Mesodermal cell (in vitro differentiated cells): ENCODE measurements at regions not wholly inside any gene's neighbourhood (a gene's known extent, or its start where the extent isn't known, plus 50 kb on each side); places are given as distances from the start of the nearest gene placed in this dataset.
"Not testable (repeated sequence)": the region's sequence is repeated elsewhere in the genome, so short reads cannot be mapped to it uniquely, and the experiment has no call there.

ENCODE experiments used
- H3K27ac ChIP-seq: 2 replicates; pipeline ENCODE4 v1.7.0; 2013; ENCODE audit warnings: mild to moderate bottlenecking, low read depth, low read length, moderate library complexity; ENCODE audit not compliant: severe bottlenecking
- H3K36me3 ChIP-seq: 2 replicates; pipeline ENCODE4 v1.7.1; 2013; ENCODE audit warnings: mild to moderate bottlenecking, low read length, moderate library complexity; ENCODE audit not compliant: control insufficient read depth, insufficient read depth
- H3K4me1 ChIP-seq: one replicate; pipeline ENCODE4 v1.7.1; 2013; ENCODE audit warnings: mild to moderate bottlenecking, low read length; ENCODE audit not compliant: insufficient read depth, control insufficient read depth, poor library complexity, severe bottlenecking
- H3K4me3 ChIP-seq: 2 replicates; pipeline ENCODE4 v1.7.0; 2013; ENCODE audit warnings: low read length, control low read depth, mild to moderate bottlenecking; ENCODE audit not compliant: insufficient read depth, poor library complexity, severe bottlenecking; ENCODE audit errors: extremely low read depth
- H3K9me3 ChIP-seq: 2 replicates; pipeline ENCODE4 v1.7.1; 2013; ENCODE audit warnings: mild to moderate bottlenecking, low read length, moderate library complexity; ENCODE audit not compliant: control insufficient read depth
- WGBS, 2 experiments: methylation state at CpG; one replicate each; pipeline ENCODE4 v1.1.5; 2013; ENCODE audit warnings: missing lambda C conversion rate in 2 of 2; ENCODE audit not compliant: insufficient coverage in 2 of 2; 5-methylcytosine and 5-hydroxymethylcytosine counted together

DNA sequence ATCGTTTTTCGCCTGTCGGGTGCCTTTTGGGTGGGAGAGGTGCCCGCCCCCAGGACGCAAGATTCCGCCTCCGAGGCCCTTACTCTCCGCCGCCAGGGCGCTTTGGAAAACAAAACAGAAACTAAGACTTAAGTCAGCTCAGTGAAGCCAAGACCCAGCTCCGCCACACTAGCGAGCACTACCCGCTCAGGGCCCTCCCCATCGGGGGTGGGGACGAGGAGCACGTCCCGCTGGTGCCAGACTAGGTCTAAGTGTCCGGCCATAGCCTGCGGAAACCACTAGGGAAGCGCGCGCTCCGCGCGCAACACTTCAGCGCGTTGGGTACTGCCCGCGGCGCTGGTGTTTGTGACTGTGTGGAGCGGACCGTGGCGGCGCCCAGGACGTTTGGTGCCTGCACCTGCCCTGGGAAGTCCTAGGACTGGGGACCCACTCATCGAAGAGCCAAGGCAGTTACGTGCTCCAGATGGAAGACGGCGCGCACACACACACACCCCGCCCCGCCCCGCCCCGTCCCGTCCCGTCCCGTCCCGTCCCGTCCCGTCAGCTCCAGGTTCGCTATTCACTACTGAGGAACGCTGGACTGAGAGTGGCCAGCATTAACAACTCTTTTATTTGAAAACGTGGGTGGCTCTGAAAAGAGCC is 57.6 kb upstream of the BOLA1 start:
- WGBS, 2 experiments: no CpG with 5 or more reads among the region's 53 CpGs
- not testable (repeated sequence) for H3K9me3 ChIP-seq, H3K36me3 ChIP-seq

DNA sequence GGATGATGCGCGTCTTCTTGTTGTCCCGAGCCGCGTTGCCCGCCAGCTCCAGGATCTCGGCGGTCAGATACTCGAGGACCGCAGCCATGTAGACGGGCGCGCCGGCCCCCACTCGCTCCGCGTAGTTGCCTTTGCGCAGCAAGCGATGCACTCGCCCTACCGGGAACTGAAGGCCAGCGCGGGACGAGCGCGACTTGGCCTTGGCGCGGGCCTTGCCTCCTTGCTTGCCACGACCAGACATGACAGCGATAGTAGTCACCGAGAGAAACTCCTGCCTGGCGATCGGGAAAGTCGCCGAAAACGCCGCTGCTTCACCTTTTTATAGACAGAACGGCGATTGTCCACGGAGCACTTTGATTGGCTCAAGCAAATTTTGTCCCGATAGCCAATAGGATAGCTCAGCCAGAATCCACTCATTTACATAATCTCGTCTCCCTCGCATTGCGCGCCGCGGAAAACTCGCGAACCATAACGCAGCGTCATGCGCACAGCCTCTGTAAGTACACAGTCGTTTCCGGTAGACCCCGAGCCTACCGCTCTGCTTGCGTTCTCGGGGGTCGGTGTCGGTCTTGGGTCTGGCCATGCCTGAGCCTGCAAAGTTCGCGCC is 56.8 kb upstream of the BOLA1 start:
- no CpG with 5 or more reads among the region's 62 CpGs for WGBS, 2 experiments

More for the DNA sequence above, 57.6 kb upstream of the BOLA1 start:
- not testable (repeated sequence) for H3K27ac ChIP-seq, H3K4me1 ChIP-seq, H3K4me3 ChIP-seq

DNA sequence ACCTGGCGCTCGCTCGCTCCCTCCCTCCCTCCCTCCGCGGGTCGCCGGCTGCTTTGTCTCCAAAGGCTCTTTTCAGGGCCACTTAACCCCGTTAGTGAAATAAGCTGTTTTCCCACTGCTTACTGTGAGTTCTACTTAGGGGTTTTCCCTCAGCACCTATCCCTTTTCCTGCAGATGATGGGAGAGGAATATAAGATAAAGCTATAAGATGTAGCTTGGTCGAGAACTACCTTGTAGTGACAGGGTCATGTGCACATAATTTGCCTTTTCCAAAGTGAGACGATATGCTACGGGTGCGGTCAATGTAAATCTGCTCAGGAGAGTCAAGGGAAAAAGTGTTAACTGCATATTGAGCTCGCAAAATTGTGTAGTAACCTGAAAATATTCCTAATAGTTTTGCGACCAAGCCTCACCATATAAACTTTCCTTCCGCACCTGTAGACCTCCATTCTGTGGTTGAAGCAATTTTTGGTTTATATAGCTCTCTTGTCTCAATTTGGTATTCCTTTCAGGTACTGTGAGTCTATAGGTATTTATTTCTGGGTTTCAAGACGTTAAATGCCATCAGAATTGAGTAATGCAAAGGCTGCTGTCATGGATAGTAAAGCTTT is 55.8 kb upstream of the BOLA1 start:
- 0% methylated on average over 2 to 4 of the region's 16 CpGs for WGBS, 2 experiments
- Histone ChIP-seq H3K36me3 (peaks cover 5% of the 10 kb centered on the region), H3K9me3 (no peaks in the 10 kb centered on the region), H3K4me3 (peak overlapping the region; percentile 69), H3K4me1 (peaks cover 13% of the 10 kb centered on the region), H3K27ac (peak overlapping the region; percentile 62)

More for the DNA sequence above, 56.8 kb upstream of the BOLA1 start:
- H3K27ac ChIP-seq, H3K4me1 ChIP-seq, H3K4me3 ChIP-seq, H3K36me3 ChIP-seq, H3K9me3 ChIP-seq: not testable (repeated sequence)

DNA sequence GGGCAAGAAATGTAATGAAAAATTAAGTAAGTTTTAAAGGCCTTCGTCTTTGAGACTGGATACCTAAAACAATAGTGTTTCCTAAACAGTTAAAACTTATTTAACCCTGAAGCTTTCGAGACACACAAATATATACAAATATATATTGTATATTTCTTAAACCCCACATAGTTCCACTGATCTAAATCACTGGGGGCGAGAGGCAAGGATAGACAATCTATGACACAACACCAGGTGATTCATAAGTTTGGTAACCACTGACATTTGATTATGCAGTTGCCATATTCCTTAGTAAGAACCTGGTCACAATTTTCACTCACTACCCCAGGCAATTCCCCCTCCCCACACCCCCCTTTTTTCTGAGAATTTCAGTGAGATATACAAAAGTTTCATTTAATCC is 55.3 kb upstream of the BOLA1 start:
- Histone ChIP-seq H3K4me1 (peaks cover 18% of the 10 kb centered on the region), H3K9me3 (no peaks in the 10 kb centered on the region), H3K4me3 (peak overlapping the region; percentile 69), H3K27ac (peak overlapping the region; percentile 62), H3K36me3 (peaks cover 5% of the 10 kb centered on the region)
- no CpG with 5 or more reads among the region's 3 CpGs for WGBS, 2 experiments

DNA sequence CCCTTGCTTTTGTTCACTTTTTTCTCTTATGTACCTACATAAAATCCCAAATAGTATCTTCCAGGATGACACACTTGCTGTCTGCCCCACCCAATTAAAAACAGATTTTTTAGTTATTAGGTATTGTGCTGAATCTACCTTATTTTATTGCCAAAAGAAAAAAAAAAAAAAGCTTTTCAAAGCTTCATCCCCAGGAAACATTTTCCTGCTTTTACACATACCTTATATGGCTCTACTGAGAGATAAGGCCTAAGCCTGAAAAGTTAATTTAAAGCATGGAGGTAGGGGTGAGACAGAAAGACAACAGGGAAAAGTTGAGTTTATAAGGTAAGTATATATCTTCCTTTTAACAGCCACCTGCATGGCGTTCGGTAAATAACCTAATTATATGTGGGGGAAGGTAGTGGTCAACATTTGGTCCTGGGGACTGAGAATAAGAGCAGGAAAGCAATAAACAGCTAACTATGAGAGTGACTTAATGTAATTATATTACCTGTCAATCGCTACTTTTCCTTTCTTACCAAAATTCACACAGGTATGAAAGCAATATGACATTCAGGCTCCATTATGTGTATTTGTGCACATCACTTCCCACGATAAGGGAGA is 54.6 kb upstream of the BOLA1 start:
- no CpG with 5 or more reads among the region's 4 CpGs for whole genome bisulfite sequencing, 2 experiments
- no peak overlapping the region for H3K27ac ChIP-seq
- peak overlapping the region; percentile 69 for H3K4me3 ChIP-seq
- peaks cover 20% of the 10 kb centered on the region for H3K4me1 ChIP-seq
- no peaks in the 10 kb centered on the region for H3K9me3 ChIP-seq
- H3K36me3 ChIP-seq: peaks cover 5% of the 10 kb centered on the region

DNA sequence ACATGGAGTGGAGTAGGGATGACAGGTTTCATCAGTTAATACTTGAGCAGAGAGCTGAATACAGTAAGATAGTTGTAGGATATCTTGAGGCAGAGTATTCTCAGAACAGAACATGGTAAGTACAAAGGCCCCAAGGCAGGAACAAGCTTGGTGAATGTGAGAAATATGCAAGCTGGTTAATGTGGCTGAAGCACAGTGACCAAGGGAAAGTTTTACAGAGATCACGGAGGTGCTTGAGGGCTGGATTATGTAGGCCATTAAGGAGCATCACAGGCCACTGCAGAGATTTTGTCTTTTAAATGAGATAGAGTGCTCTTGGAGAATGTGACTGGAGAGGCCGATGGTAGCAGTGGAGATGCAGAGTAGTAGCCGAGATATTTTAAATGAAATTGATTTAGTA is 54.0 kb upstream of the BOLA1 start:
- no peaks in the 10 kb centered on the region for H3K9me3 ChIP-seq
- peaks cover 20% of the 10 kb centered on the region for H3K4me1 ChIP-seq
- 12 to 19% methylated on average over 3 of the region's 3 CpGs for WGBS, 2 experiments
- peaks cover 5% of the 10 kb centered on the region for H3K36me3 ChIP-seq
- H3K27ac ChIP-seq: no peak overlapping the region
- peak overlapping the region; percentile 69 for H3K4me3 ChIP-seq

DNA sequence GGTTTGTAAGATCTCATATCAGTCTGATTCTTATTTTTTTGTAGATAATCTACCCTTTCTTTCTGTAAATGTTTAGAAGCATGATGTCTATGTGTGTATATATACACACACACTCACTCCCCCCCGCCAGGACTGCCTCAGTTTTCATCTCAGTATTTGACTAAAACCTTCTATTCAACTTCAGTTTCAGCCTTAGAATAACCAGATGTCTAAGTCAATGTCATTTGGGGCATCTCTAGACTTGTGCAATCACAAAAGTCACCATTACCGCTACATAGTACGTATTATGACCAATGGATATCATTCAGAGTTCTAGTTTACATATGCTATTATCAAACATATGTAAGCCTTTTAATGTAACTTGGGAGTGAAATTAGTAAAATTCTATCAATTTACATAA is 53.3 kb upstream of the BOLA1 start:
- no peak overlapping the region for H3K4me3 ChIP-seq

DNA sequence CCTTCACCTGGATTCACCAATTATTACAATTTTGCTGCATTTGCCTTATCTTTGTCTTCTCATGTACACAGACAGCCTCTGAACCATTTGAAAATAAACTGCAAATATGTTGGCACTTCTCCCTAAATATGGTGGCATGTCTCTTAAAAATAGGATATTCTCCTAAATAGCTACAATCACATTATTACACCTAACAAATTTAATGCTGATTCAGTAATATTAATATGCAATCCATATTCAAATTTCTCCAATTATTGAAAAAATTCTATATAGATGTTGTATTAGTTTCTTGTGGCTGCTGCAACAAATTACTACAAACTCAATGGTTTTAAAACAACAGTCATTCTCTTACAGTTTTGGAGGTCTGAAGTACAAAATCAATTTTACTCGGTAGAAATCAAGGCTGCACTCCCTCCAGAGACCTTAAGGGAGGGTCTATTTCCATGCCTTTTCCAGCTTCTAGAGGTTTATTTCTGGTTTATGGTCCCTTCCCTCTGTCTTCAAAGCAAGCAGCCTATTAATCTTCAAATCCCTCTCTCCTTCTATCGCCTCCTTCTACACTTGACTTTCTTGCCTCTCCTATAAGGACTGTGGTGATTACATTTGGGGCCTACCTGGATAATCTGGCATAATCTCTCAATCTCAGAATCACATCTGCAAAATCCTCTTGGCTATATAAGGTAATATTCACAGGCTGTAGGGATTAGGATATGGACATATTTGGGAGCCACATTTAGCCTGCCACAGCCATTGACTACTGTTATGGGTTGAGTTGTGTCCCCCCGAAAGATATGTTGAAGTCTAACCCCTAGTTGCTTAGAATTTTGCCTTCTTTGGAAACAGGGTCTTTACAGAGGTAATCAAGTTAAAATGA is 52.5 kb upstream of the BOLA1 start:
- WGBS, 2 experiments: 90 to 100% methylated on average over 2 to 3 of the region's 3 CpGs
- Histone ChIP-seq H3K9me3 (no peaks in the 10 kb centered on the region), H3K27ac (no peak overlapping the region), H3K4me1 (peaks cover 20% of the 10 kb centered on the region), H3K36me3 (peaks cover 5% of the 10 kb centered on the region), H3K4me3 (no peak overlapping the region)

More for the DNA sequence above, 53.3 kb upstream of the BOLA1 start:
- Histone ChIP-seq H3K4me1 (peaks cover 20% of the 10 kb centered on the region), H3K36me3 (peaks cover 5% of the 10 kb centered on the region), H3K27ac (no peak overlapping the region), H3K9me3 (no peaks in the 10 kb centered on the region)
- 83% methylated on average over 1 of the region's 3 CpGs; no CpG with 5 or more reads in 1 of the 2 experiments for WGBS, 2 experiments

DNA sequence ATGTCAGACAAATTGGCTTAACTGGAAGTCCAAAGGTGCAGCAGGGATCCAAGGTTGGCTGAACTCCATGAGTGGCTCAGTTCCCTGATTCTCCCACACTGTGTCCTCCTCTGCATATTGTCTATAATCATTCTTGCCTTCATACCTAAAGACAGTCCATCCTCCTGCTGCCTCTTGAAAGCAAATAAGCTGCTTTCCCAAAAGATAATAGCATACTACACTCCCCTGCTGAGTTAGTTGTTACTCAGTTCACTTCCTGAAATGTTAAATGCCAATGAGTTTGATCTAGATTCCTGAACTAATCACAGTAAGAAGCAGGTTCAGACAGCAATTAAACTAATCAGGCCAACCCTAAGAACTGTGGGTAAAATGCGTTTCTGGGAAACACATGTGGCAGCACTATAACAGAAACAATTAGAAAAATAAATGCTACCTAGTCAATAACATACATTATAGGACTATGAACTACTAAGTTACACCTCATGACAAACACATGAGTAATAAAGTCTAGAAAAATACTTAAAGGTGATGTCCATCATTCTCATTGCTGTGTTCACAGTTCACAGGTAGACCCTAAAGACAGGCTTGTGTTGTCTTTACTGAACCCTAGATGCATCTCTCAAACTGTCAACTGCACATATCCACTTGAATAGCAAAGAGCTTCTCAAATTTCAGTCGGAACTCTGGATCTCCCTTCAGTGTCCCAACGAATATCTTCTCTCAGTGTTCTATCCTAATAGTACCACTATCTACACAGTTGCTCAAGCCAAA is 50.8 kb upstream of the BOLA1 start:
- H3K27ac ChIP-seq: no peak overlapping the region
- 5 to 10% methylated on average over 2 of the region's 3 CpGs for WGBS, 2 experiments
- peaks cover 20% of the 10 kb centered on the region for H3K4me1 ChIP-seq
- no peaks in the 10 kb centered on the region for H3K9me3 ChIP-seq
- peak overlapping the region; percentile 52 for H3K4me3 ChIP-seq
- peaks cover 5% of the 10 kb centered on the region for H3K36me3 ChIP-seq
